ENCODE measurements at regions not wholly inside any gene's neighbourhood (a gene's known extent, or its start where the extent isn't known, plus 50 kb on each side); places are given as distances from the start of the nearest gene placed in this dataset.
A peak's percentile ranks its signal among the peaks of the same experiment; 100 is the strongest.

DNA sequence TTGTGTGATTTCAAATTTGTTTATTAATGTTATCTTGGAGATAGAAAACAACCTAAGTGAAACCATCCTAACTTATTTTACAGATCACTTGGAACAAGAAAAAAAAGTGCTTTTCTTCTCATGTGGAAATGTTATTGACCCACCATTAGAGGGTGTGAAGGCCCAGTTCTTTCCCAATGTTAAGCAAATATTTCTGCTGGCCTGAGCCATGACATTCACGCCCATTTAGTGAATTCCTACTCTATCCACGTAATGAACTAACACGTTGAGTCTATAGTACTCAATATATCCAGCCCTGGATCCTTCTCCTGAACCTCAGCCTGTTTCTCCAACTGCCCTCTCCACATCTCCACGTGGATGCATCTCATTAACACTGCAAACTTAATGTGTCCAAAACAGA, 180.6 kb upstream of the ZFP64 start:
- TF ChIP-seq TAF1 (conservative IDR thresholded peaks at IDR 0.05): no peak
- no peak for TF ChIP-seq HNF4G (IDR thresholded peaks at IDR 0.05)
- TF ChIP-seq YY1 (IDR thresholded peaks at IDR 0.05): peak; percentile 39
- TF ChIP-seq, protein P1, sequence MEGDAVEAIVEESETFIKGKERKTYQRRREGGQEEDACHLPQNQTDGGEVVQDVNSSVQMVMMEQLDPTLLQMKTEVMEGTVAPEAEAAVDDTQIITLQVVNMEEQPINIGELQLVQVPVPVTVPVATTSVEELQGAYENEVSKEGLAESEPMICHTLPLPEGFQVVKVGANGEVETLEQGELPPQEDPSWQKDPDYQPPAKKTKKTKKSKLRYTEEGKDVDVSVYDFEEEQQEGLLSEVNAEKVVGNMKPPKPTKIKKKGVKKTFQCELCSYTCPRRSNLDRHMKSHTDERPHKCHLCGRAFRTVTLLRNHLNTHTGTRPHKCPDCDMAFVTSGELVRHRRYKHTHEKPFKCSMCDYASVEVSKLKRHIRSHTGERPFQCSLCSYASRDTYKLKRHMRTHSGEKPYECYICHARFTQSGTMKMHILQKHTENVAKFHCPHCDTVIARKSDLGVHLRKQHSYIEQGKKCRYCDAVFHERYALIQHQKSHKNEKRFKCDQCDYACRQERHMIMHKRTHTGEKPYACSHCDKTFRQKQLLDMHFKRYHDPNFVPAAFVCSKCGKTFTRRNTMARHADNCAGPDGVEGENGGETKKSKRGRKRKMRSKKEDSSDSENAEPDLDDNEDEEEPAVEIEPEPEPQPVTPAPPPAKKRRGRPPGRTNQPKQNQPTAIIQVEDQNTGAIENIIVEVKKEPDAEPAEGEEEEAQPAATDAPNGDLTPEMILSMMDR (IDR thresholded peaks at IDR 0.05; ENCODE audit: low read depth, low read length, missing input control): no peak
